ENCODE measurements at regions not wholly inside any gene's neighbourhood (a gene's known extent, or its start where the extent isn't known, plus 50 kb on each side); places are given as distances from the start of the nearest gene placed in this dataset.

DNA sequence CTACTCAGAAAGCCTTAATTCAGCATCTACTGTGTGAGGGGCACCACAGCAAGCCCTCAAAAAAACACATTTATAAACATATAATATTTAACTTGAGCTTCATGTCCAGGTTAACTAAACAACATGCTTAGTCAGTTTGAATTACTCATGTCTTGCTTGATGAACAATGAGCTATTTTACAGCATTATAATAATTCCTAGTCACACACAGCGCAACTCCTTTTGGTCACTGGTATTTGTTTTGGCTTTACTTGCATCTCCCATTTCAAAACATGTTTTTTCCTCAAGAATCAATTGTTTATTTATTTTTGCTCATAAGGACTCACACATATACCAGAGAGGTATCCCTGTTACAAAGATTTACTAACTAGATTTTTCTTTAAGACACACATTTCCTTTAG, 616.7 kb upstream of the DAB2 start:
- no peak for DNase-seq (ENCODE audit: low spot score)

DNA sequence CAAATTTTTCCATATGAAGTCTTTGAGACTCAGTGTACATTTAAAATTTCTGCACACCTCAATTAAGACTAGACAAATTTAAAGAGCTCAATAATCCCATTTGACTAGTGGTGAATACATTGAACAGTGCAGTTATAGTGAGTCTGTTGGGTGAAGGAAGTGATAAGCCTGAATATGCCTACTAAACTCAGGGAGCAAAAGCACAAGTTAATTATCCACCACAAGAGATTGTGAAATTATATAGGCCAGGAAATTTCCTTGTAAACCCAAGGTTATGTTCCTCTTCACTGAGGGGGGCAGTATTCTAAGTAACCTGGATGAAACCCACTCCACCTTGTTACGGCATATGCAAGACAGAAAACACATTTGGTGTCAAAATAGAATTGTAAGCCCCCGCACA, 612.9 kb upstream of the DAB2 start:
- no peak for DNase-seq (ENCODE audit: low spot score)

GRCh38 chr5:40034441-40034840, 609.7 kb upstream of the DAB2 start:
- DNase-seq (ENCODE audit: low spot score): no peak

DNA sequence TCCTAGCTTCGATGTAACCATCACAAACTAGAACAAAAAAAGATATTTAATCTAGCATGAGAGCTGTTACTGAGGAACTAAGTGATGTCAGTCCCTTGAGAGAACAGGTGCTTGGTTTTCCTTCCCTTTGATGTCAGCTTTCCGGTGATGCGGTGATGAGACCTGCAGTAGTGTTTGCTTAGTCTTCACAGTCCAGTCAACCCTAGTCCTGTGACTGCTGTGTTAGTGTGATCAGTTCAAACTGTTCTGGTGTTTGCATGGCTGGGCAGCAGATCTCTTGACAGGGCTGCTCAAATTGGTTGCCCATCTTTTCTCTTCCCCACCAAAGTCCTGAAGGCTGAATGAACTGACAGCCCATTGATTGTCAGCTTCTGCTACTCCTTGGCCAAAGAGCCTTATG, 608.6 kb upstream of the DAB2 start:
- DNase-seq (ENCODE audit: low spot score): no peak

DNA sequence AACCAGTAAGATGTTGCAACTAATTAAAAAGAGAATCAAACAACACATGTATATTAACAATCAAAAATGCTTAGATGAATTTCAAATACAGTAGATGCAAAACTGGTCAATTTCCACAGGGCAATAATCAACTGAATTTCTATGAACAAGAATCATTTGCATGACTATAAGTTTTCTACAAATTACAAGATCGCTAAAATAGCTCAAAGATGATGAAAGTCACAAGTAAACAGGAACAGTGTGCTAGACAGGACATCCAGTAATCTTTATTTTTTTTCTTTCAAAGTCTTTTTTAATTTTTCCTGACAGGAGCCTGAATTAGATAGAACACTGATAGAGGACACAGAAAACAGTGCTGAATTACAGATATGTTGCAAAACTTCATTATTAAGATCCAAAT, 608.2 kb upstream of the DAB2 start:
- no peak for DNase-seq (ENCODE audit: low spot score)

- DNase-seq (ENCODE audit: low spot score): no peak
These were observed 605.9 kb upstream of the DAB2 start for GRCh38 chr5:40030661-40031060.

GRCh38 chr5:40029711-40030495, 605.1 kb upstream of the DAB2 start:
- DNase-seq (ENCODE audit: low spot score): no peak

DNA sequence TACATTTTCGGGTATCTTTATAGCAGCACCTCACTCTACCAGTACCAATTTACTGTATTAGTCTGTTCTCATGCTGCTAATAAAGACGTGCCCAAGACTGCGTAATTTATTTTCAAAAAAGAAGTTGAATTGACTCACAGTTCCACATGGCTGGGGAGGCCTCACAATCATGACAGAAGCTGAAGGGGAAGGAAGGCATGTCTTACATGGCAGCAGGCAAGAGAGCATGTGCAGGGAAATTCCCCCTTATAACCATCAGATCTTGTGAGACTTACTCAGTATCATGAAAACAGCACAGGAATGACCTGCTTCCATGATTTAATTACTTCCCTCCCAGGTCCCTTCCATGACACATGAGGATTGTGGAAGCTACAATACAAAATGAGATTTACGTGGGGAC, 602.6 kb upstream of the DAB2 start:
- no peak for DNase-seq (ENCODE audit: low spot score)

GRCh38 chr5:40025586-40025985, 600.8 kb upstream of the DAB2 start:
- DNase-seq (ENCODE audit: low spot score): no peak

DNA sequence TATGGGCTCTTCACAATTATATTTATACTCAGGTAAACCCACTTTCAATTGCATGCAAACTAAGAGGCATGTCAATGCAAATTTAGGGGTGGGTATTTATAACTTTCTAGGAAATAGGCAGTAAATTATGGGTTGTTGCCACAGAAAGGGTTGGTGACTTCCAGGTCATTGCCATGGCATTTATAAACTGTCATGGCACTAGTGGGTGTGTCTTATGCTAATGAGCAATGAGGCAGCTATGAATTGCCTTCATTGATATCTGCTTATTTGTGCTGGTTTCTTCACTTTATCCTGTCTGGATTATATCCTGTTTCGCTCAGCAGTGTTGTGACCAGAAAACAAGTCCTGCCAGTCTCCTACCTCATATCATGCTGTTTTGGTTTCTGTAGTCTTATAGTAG, 597.3 kb upstream of the DAB2 start:
- DNase-seq (ENCODE audit: low spot score): no peak

GRCh38 chr5:40021007-40021406, 596.2 kb upstream of the DAB2 start:
- DNase-seq (ENCODE audit: low spot score): no peak

GRCh38 chr5:40017918-40018317, 593.1 kb upstream of the DAB2 start:
- no peak for DNase-seq (ENCODE audit: low spot score)

DNA sequence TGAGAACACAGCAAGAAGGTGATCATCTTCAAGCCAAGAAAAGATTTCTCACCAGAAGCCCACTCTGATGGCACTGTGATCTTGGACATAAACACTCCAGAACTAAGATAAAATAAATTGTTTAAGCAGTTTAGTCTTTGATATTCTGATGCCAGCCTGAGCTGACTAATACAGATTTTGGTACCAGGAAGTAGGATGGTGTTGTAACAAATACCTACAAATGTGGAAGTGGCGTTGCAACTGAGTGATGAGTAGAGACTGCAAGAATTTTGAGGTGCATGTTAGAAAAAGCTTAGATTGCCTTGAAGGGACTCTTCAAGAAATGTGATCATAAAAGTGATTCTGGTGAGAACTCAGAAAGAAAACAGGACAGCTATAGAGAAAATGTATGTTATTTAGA, 592.4 kb upstream of the DAB2 start:
- DNase-seq (ENCODE audit: low spot score): no peak

DNA sequence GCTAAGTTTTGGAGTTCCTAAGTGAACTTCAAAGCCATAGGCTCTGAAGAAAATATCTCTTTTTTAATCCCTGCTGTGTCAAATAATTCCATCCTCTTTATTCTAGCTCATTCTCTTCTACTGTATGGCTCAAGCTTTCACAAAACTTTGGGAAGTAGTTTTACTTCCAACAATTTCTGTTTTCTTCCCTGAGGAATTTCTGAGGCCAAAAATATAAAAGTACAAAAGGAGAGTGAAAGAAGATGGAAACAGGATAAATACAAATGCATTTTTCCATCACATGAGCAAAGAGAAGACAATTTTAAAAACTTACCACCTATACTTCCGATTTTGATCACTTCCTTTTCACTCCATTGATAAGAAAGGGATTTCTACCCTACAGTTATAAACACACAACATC, 585.7 kb upstream of the DAB2 start:
- no peak for DNase-seq (ENCODE audit: low spot score)

GRCh38 chr5:40006260-40006659, 581.5 kb upstream of the DAB2 start:
- no peak for DNase-seq (ENCODE audit: low spot score)

DNA sequence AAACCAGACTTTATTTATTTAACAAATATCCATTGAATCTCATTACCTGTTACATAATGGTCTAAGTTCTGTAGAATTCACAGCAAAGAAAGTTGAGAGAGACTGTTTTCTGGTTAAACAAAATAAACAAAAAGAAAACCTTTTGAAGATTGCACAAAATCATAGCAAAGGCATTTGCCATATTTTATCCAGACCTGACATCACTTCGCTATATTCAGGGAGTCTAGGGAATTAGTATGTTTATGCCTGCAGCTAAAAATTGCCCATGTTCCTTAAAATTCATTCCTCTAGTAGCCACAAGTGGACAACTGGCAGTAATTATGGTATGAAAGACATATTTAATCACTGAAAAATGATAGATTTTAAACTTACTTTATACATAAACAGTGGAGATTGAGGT, 577.0 kb upstream of the DAB2 start:
- DNase-seq (ENCODE audit: low spot score): no peak

DNA sequence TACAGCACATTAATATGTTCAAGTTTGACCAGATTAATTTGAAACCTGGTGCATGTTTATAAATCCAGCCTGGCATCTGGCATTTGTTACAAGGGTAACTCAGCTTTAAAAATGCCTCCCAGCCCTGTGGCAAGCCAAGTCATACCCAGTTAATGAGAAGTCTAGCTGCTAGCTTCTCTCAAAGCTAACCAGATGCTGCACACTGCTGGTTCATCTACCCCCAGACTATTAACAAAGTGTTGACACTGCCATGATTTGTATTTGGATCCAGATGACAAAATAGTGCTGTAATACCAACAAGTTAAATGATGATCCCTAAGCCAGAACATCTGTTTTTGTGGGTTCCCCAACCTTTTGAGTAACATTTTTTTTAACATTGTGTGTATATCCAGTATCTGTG, 573.7 kb upstream of the DAB2 start:
- DNase-seq (ENCODE audit: low spot score): no peak

- DNase-seq (ENCODE audit: low spot score): no peak
These were observed 571.2 kb upstream of the DAB2 start for GRCh38 chr5:39995990-39996389.

- DNase-seq (ENCODE audit: low spot score): no peak
These were observed 567.9 kb upstream of the DAB2 start for GRCh38 chr5:39992617-39993202.

- DNase-seq (ENCODE audit: low spot score): no peak
These were observed 561.8 kb upstream of the DAB2 start for GRCh38 chr5:39986614-39987013.

- DNase-seq (ENCODE audit: low spot score): no peak
These were observed 555.3 kb upstream of the DAB2 start for GRCh38 chr5:39980056-39980455.

DNA sequence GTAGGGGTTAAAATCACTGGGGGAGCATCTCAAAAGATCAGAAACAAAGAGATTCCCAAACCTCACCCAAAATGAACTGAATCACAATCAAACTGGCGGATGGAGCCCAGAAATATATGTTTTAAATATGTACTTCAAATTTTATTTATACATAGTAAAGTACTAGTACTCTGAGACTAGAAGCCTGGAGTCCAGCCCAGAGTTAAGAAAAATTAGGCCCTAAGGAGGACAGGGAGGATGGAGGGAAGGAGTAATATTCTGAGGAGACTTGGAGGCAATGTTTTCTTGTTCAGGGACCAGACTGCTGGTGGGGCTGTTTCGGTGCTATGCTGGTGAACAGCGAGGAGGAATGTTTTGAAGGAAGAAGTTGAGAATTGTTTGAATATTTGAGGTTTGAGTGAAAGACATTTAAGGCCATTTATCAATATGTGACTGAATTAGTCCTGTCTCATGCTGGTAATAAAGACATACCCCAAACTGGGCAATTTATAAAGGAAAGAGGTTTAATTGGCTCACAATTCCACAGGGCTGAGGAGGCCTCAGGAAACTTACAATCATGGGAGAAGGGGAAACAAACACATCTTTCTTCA, 552.4 kb upstream of the DAB2 start:
- DNase-seq (ENCODE audit: low spot score): no peak

DNA sequence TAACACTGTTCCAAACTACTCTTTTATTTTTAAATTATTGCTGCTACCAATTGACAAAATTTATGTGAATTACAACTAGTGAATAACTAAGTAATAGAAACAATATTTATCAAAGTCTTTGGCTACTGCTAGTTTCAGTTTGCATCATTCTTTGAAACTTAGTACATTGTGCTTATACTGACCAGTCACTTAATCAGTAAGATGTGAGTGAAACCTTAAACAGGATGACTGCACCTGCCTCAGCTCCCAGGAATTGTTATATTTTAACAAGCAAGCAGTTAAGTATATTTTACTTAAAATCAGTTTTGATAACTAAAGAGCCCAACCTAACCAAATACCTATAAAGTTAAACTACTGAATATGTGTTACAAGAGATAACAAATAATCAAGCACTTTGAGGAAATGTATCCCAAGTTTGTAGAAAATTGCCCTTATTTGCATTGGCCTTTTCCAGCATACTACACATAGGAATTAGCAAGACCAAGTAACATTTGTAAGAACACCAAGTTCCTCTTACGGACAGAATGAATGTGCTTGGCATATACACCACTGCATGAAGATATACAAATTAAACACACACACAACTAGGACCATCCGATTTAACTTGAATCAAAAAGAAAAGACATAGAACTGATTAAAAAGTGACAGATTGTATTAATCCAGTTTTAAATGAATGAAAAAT, 545.5 kb upstream of the DAB2 start:
- DNase-seq (ENCODE audit: low spot score): no peak

All from ureter (tissue), 1 donor.